CD4-positive, alpha-beta T cell treated with Interleukin-10 for 1 hour (primary cell): ENCODE measurements at regions not wholly inside any gene's neighbourhood (a gene's known extent, or its start where the extent isn't known, plus 50 kb on each side); places are given as distances from the start of the nearest gene placed in this dataset.

ENCODE experiments used
- DNase-seq: peaks from one replicate; pipeline ENCODE4 v3.0.0-alpha.2; 2020

DNA sequence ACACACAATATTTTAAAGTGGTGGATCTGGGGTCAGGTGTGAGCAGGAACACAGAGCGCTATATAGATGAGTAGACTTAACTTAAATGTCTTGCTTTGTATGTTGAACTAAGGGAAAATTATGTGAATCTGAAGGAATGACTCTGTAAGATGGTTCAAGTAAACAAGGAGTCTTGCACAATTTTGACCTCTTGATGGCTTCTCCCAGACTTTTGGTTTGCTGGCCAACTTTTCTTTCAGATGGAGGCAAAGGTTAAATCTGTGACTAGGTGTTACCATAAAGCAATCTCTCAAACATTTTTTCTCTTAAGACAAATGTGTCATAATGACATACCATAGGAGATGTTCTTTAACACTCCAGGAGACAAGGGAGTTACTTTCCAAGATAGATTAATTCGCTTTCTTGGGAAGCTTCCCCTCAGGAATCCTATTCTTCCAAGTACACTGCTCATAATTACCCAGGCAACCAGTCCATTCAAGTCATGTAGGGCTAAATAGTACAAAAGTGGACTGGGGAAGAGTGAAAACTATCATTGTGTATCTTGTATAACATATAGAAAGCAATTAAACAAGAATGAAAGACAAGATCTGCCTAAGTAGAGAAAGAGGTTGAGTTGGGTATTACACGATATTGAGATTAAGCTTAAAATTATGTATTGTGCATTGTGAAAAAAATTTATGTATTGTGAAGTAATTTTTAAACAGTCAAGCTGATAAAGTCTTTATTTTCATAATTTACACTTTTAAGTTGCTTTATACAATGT is 60.3 kb upstream of the SLC27A6 start:
- DNase-seq, result no peak

DNA sequence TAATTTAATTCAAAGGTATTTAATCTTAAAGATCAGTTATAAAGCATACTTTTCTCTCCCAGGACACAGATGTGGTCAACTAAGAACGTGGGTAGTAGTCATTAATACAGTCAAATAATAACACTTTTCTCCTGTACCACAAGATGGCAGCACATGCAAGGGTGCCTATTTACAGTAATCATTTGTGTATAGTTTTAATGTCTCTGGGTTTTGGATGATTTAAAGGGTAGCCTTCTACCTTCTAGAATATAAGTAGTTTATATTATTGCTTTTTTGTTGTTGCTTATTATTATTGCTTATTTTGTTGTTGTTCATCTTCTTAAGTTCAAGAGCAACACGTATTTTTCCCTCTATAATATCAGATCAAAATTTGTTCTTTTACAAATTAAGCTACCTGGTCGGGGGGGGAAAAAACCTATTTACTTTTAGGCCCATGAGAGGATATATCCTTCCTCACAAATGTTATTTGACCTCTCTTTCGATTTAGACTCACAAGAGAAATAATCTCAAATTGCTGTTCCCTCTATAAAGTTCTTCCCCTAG is 59.6 kb upstream of the SLC27A6 start:
- peak; percentile 57 for DNase-seq

GRCh38 chr5:128913551-128913950 is 51.7 kb upstream of the SLC27A6 start:
- no peak for DNase-seq
